ENCODE measurements at regions not wholly inside any gene's neighbourhood (a gene's known extent, or its start where the extent isn't known, plus 50 kb on each side); places are given as distances from the start of the nearest gene placed in this dataset.
"Not testable (repeated sequence)": the region's sequence is repeated elsewhere in the genome, so short reads cannot be mapped to it uniquely, and the experiment has no call there.

- intact Hi-C loops (cut with micrococcal nuclease; ENCODE audit: unreplicated experiment): loop anchor here (2.0 to 5.0 kb wide), 2 partner anchors 415 to 521 kb away; no protein-coding TSS in a partner anchor
- no peak for DNase-seq
- Mint-ChIP-seq H3K36me3 (ENCODE audit: insufficient read depth, unreplicated experiment) (no peaks in the 10 kb centered on the region), H3K4me3 (ENCODE audit: low read depth, unreplicated experiment) (no peak overlapping the region), H3K27ac (ENCODE audit: unreplicated experiment) (no peak overlapping the region), H3K9me3 (ENCODE audit: low read depth, unreplicated experiment) (peaks cover 2% of the 10 kb centered on the region), H3K27me3 (ENCODE audit: unreplicated experiment) (no peaks in the 10 kb centered on the region), H3K4me1 (ENCODE audit: low read depth, unreplicated experiment) (no peaks in the 10 kb centered on the region)
- TF ChIP-seq CTCF (IDR thresholded peaks at IDR 0.05; ENCODE audit: unreplicated experiment): no peak
- BruUV-seq (replicated peaks): no TSS peak
- CTCF ChIA-PET: no interaction called here
Observed at GRCh38 chr15:53196242-53196641, 406.1 kb upstream of the ONECUT1 start.

DNA sequence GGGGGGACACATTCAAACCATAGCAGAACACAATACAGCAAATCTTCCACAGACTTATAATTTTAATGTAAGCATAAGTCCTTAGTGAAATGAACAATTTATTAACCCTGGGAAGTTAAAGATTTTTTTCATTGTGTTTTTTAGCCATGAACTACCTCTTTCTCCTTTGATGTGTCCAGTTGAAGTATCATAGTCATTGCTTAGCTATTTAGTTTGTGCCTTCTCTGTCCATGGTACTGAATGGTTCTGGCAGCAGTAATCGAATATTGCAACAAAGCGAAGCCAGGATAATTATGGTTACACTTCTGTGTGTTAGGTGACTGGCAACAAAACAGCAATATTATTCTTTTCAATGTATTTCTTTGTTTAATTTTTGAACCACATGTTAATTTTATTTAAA lies 403.0 kb upstream of the ONECUT1 start:
- TF ChIP-seq CTCF (IDR thresholded peaks at IDR 0.05; ENCODE audit: unreplicated experiment): no peak
- DNase-seq: no peak
- no peak overlapping the region for H3K4me3 Mint-ChIP-seq (ENCODE audit: low read depth, unreplicated experiment)
- H3K9me3 Mint-ChIP-seq (ENCODE audit: low read depth, unreplicated experiment): peaks cover 2% of the 10 kb centered on the region
- H3K4me1 Mint-ChIP-seq (ENCODE audit: low read depth, unreplicated experiment): no peaks in the 10 kb centered on the region
- H3K36me3 Mint-ChIP-seq (ENCODE audit: insufficient read depth, unreplicated experiment): no peaks in the 10 kb centered on the region
- intact Hi-C loops (cut with micrococcal nuclease; ENCODE audit: unreplicated experiment): no loop called here
- H3K27me3 Mint-ChIP-seq (ENCODE audit: unreplicated experiment): no peaks in the 10 kb centered on the region
- CTCF ChIA-PET: interaction anchor here (0.5 to 0.6 kb wide), 2 partner anchors 115 to 262 kb away, joined by 3 read pairs; no protein-coding TSS in a partner anchor
- H3K27ac Mint-ChIP-seq (ENCODE audit: unreplicated experiment): no peak overlapping the region
- BruUV-seq (replicated peaks): no TSS peak

GRCh38 chr15:53189860-53190259 lies 399.7 kb upstream of the ONECUT1 start:
- no peak overlapping the region for H3K27ac Mint-ChIP-seq (ENCODE audit: unreplicated experiment)
- intact Hi-C loops (cut with micrococcal nuclease; ENCODE audit: unreplicated experiment): no loop called here
- no peak for DNase-seq
- H3K4me1 Mint-ChIP-seq (ENCODE audit: low read depth, unreplicated experiment): no peaks in the 10 kb centered on the region
- CTCF ChIA-PET: no interaction called here
- H3K27me3 Mint-ChIP-seq (ENCODE audit: unreplicated experiment): no peaks in the 10 kb centered on the region
- no peak for TF ChIP-seq CTCF (IDR thresholded peaks at IDR 0.05; ENCODE audit: unreplicated experiment)
- H3K36me3 Mint-ChIP-seq (ENCODE audit: insufficient read depth, unreplicated experiment): no peaks in the 10 kb centered on the region
- H3K4me3 Mint-ChIP-seq (ENCODE audit: low read depth, unreplicated experiment): no peak overlapping the region
- BruUV-seq (replicated peaks): no TSS peak
- H3K9me3 Mint-ChIP-seq (ENCODE audit: low read depth, unreplicated experiment): peaks cover 4% of the 10 kb centered on the region

GRCh38 chr15:53183449-53183848 lies 393.3 kb upstream of the ONECUT1 start:
- H3K4me3 Mint-ChIP-seq (ENCODE audit: low read depth, unreplicated experiment); CTCF ChIA-PET; H3K27me3 Mint-ChIP-seq (ENCODE audit: unreplicated experiment); H3K36me3 Mint-ChIP-seq (ENCODE audit: insufficient read depth, unreplicated experiment); H3K27ac Mint-ChIP-seq (ENCODE audit: unreplicated experiment); BruUV-seq (replicated peaks); H3K4me1 Mint-ChIP-seq (ENCODE audit: low read depth, unreplicated experiment); intact Hi-C loops (cut with micrococcal nuclease; ENCODE audit: unreplicated experiment); DNase-seq; H3K9me3 Mint-ChIP-seq (ENCODE audit: low read depth, unreplicated experiment): not testable (repeated sequence)

- Mint-ChIP-seq H3K4me1 (ENCODE audit: low read depth, unreplicated experiment) (no peaks in the 10 kb centered on the region), H3K36me3 (ENCODE audit: insufficient read depth, unreplicated experiment) (no peaks in the 10 kb centered on the region), H3K9me3 (ENCODE audit: low read depth, unreplicated experiment) (no peaks in the 10 kb centered on the region), H3K27ac (ENCODE audit: unreplicated experiment) (no peak overlapping the region), H3K27me3 (ENCODE audit: unreplicated experiment) (no peaks in the 10 kb centered on the region), H3K4me3 (ENCODE audit: low read depth, unreplicated experiment) (no peak overlapping the region)
- no TSS peak for BruUV-seq (replicated peaks)
- no peak for DNase-seq
- TF ChIP-seq CTCF (IDR thresholded peaks at IDR 0.05; ENCODE audit: unreplicated experiment): no peak
- CTCF ChIA-PET: no interaction called here
- intact Hi-C loops (cut with micrococcal nuclease; ENCODE audit: unreplicated experiment): no loop called here
Observed at GRCh38 chr15:53171571-53171970, 381.4 kb upstream of the ONECUT1 start.
